ENCODE measurements at regions not wholly inside any gene's neighbourhood (a gene's known extent, or its start where the extent isn't known, plus 50 kb on each side); places are given as distances from the start of the nearest gene placed in this dataset.

- DNase-seq = no peak
These were observed 485.5 kb downstream of the DISC1 start for GRCh38 chr1:232112076-232112475.

GRCh38 chr1:232111611-232112010, 485.0 kb downstream of the DISC1 start:
- no peak for DNase-seq

GRCh38 chr1:232110281-232111090, 483.9 kb downstream of the DISC1 start:
- DNase-seq = no peak

- no peak for DNase-seq
These were observed 482.8 kb downstream of the DISC1 start for GRCh38 chr1:232109391-232109790.

- no peak for DNase-seq
These were observed 482.0 kb downstream of the DISC1 start for GRCh38 chr1:232108598-232108997.

- no peak for DNase-seq
These were observed 479.8 kb downstream of the DISC1 start for GRCh38 chr1:232106415-232106814.

- no peak for DNase-seq
These were observed 479.0 kb downstream of the DISC1 start for GRCh38 chr1:232105561-232105960.

- DNase-seq = no peak
These were observed 474.6 kb downstream of the DISC1 start for GRCh38 chr1:232101231-232101630.

GRCh38 chr1:232096751-232097150, 470.2 kb downstream of the DISC1 start:
- no peak for DNase-seq

All from stimulated activated CD4-positive, alpha-beta T cell treated with anti-CD3 and anti-CD28 coated beads, Interleukin-4, amount 100 ng/mL, for 24 hours (primary cell).